HAP-1 (cell line): ENCODE measurements at regions not wholly inside any gene's neighbourhood (a gene's known extent, or its start where the extent isn't known, plus 50 kb on each side); places are given as distances from the start of the nearest gene placed in this dataset.

Source experiments
- DNase-seq, 2 experiments: peaks; one replicate each; pipeline ENCODE4 v3.0.0-alpha.2; 2016 to 2020; ENCODE audit warnings: low spot score in 2 of 2
- H3K27me3 ChIP-seq: fragments of 250-450 bp; sonication (Bioruptor Pico); 2 replicates; pipeline ENCODE4 v1.5.1; 2020; ENCODE audit warnings: low read depth, mild to moderate bottlenecking, moderate library complexity
- H3K36me3 ChIP-seq: fragments of 250-450 bp; sonication (Bioruptor Pico); replicated peaks from 2 replicates; pipeline ENCODE4 v1.5.1; 2020; ENCODE audit warnings: mild to moderate bottlenecking
- H3K4me1 ChIP-seq: fragments of 250-450 bp; sonication (Bioruptor Pico); 2 replicates; pipeline ENCODE4 v1.5.1; 2020; ENCODE audit warnings: mild to moderate bottlenecking
- H3K4me3 ChIP-seq: fragments of 250-450 bp; sonication (Bioruptor Pico); 2 replicates; pipeline ENCODE4 v1.5.1; 2020; ENCODE audit warnings: mild to moderate bottlenecking, moderate library complexity
- H3K9me3 ChIP-seq: fragments of 250-450 bp; sonication (Bioruptor Pico); 2 replicates; pipeline ENCODE4 v1.5.1; 2020; ENCODE audit warnings: mild to moderate bottlenecking, moderate library complexity
- in situ Hi-C: fragments of 300-500 bp; cut with MboI; formaldehyde crosslinking; loops from 3 replicates; pipeline ENCODE4 v1.14.3; 2020; ENCODE audit warnings: low sequenced_read_pairs, inconsistent platforms, mixed read lengths

GRCh38 chr11:28756977-28757376 is 648.8 kb downstream of the METTL15 start:
- no peak for DNase-seq
- in situ Hi-C loops, result no loop called here
- Histone ChIP-seq H3K9me3 (no peaks in the 10 kb centered on the region), H3K27me3 (no peaks in the 10 kb centered on the region), H3K4me3 (no peak overlapping the region), H3K36me3 (no peaks in the 10 kb centered on the region), H3K4me1 (no peaks in the 10 kb centered on the region)

- Histone ChIP-seq H3K4me1 (no peaks in the 10 kb centered on the region), H3K27me3 (no peaks in the 10 kb centered on the region), H3K4me3 (no peak overlapping the region), H3K36me3 (no peaks in the 10 kb centered on the region), H3K9me3 (no peaks in the 10 kb centered on the region)
- DNase-seq, result no peak
- in situ Hi-C loops, result no loop called here
Observed at GRCh38 chr11:28743061-28743550, 634.9 kb downstream of the METTL15 start.

- H3K4me1 ChIP-seq, result no peaks in the 10 kb centered on the region
- H3K4me3 ChIP-seq, result no peak overlapping the region
- no peaks in the 10 kb centered on the region for H3K9me3 ChIP-seq
- in situ Hi-C loops, result no loop called here
- H3K36me3 ChIP-seq, result no peaks in the 10 kb centered on the region
- no peak for DNase-seq
- H3K27me3 ChIP-seq, result no peaks in the 10 kb centered on the region
Observed at GRCh38 chr11:28739489-28740280, 631.5 kb downstream of the METTL15 start.

- Histone ChIP-seq H3K4me1 (no peaks in the 10 kb centered on the region), H3K27me3 (no peaks in the 10 kb centered on the region), H3K36me3 (no peaks in the 10 kb centered on the region), H3K9me3 (no peaks in the 10 kb centered on the region), H3K4me3 (no peak overlapping the region)
- DNase-seq, result no peak
- in situ Hi-C loops, result no loop called here
Observed at GRCh38 chr11:28738549-28738948, 630.4 kb downstream of the METTL15 start.

- H3K36me3 ChIP-seq, result no peaks in the 10 kb centered on the region
- no peaks in the 10 kb centered on the region for H3K4me1 ChIP-seq
- H3K4me3 ChIP-seq, result no peak overlapping the region
- in situ Hi-C loops, result no loop called here
- no peaks in the 10 kb centered on the region for H3K27me3 ChIP-seq
- DNase-seq, result no peak
- H3K9me3 ChIP-seq, result no peaks in the 10 kb centered on the region
Observed at GRCh38 chr11:28736256-28736655, 628.1 kb downstream of the METTL15 start.

GRCh38 chr11:28735511-28735910 is 627.3 kb downstream of the METTL15 start:
- in situ Hi-C loops, result no loop called here
- H3K36me3 ChIP-seq, result no peaks in the 10 kb centered on the region
- no peak for DNase-seq

GRCh38 chr11:28730889-28731288 is 622.7 kb downstream of the METTL15 start:
- Histone ChIP-seq H3K36me3 (no peaks in the 10 kb centered on the region), H3K4me3 (no peak overlapping the region), H3K27me3 (0 out of 2 replicates have a peak, but pooled peaks cover 3% of the 10 kb centered on the region), H3K9me3 (no peaks in the 10 kb centered on the region), H3K4me1 (no peaks in the 10 kb centered on the region)
- in situ Hi-C loops, result no loop called here
- no peak for DNase-seq

More at GRCh38 chr11:28735511-28735910, 627.3 kb downstream of the METTL15 start:
- Histone ChIP-seq H3K4me1 (no peaks in the 10 kb centered on the region), H3K4me3 (no peak overlapping the region), H3K9me3 (no peaks in the 10 kb centered on the region), H3K27me3 (0 out of 2 replicates have a peak, but pooled peaks cover 2% of the 10 kb centered on the region)

GRCh38 chr11:28730336-28730735 is 622.1 kb downstream of the METTL15 start:
- no peak overlapping the region for H3K4me3 ChIP-seq
- H3K4me1 ChIP-seq, result no peaks in the 10 kb centered on the region
- H3K9me3 ChIP-seq, result no peaks in the 10 kb centered on the region
- no peaks in the 10 kb centered on the region for H3K36me3 ChIP-seq
- H3K27me3 ChIP-seq, result 0 out of 2 replicates have a peak, but pooled peaks cover 3% of the 10 kb centered on the region
- DNase-seq, result no peak
- in situ Hi-C loops, result no loop called here

GRCh38 chr11:28729339-28729738 is 621.2 kb downstream of the METTL15 start:
- Histone ChIP-seq H3K4me1 (no peaks in the 10 kb centered on the region), H3K4me3 (no peak overlapping the region), H3K27me3 (0 out of 2 replicates have a peak, but pooled peaks cover 3% of the 10 kb centered on the region), H3K9me3 (no peaks in the 10 kb centered on the region), H3K36me3 (no peaks in the 10 kb centered on the region)
- in situ Hi-C loops, result no loop called here
- DNase-seq, result no peak

- Histone ChIP-seq H3K4me1 (no peaks in the 10 kb centered on the region), H3K36me3 (no peaks in the 10 kb centered on the region), H3K4me3 (no peak overlapping the region), H3K9me3 (no peaks in the 10 kb centered on the region), H3K27me3 (0 out of 2 replicates have a peak, but pooled peaks cover 3% of the 10 kb centered on the region)
- no peak for DNase-seq
- in situ Hi-C loops, result no loop called here
Observed at GRCh38 chr11:28728666-28729065, 620.5 kb downstream of the METTL15 start.

- Histone ChIP-seq H3K36me3 (no peaks in the 10 kb centered on the region), H3K4me1 (no peaks in the 10 kb centered on the region), H3K4me3 (no peak overlapping the region), H3K9me3 (no peaks in the 10 kb centered on the region), H3K27me3 (0 out of 2 replicates have a peak, but pooled peaks cover 3% of the 10 kb centered on the region)
- in situ Hi-C loops, result no loop called here
- no peak for DNase-seq
Observed at GRCh38 chr11:28727254-28727653, 619.1 kb downstream of the METTL15 start.

- H3K4me3 ChIP-seq, result no peak overlapping the region
- H3K9me3 ChIP-seq, result no peaks in the 10 kb centered on the region
- no peak for DNase-seq
- in situ Hi-C loops, result no loop called here
- no peaks in the 10 kb centered on the region for H3K4me1 ChIP-seq
- H3K27me3 ChIP-seq, result 0 out of 2 replicates have a peak, but pooled peaks cover 3% of the 10 kb centered on the region
- no peaks in the 10 kb centered on the region for H3K36me3 ChIP-seq
Observed at GRCh38 chr11:28726432-28726831, 618.2 kb downstream of the METTL15 start.

GRCh38 chr11:28715726-28716125 is 607.5 kb downstream of the METTL15 start:
- in situ Hi-C loops, result no loop called here
- H3K4me1 ChIP-seq, result no peaks in the 10 kb centered on the region
- DNase-seq, result no peak
- no peaks in the 10 kb centered on the region for H3K9me3 ChIP-seq
- H3K27me3 ChIP-seq, result no peaks in the 10 kb centered on the region
- no peak overlapping the region for H3K4me3 ChIP-seq
- H3K36me3 ChIP-seq, result no peaks in the 10 kb centered on the region

- Histone ChIP-seq H3K36me3 (no peaks in the 10 kb centered on the region), H3K9me3 (no peaks in the 10 kb centered on the region), H3K4me3 (no peak overlapping the region), H3K27me3 (no peaks in the 10 kb centered on the region), H3K4me1 (no peaks in the 10 kb centered on the region)
- DNase-seq, result no peak
- in situ Hi-C loops, result no loop called here
Observed at GRCh38 chr11:28713850-28714249, 605.7 kb downstream of the METTL15 start.
